H9 (cell line): ENCODE measurements at regions not wholly inside any gene's neighbourhood (a gene's known extent, or its start where the extent isn't known, plus 50 kb on each side); places are given as distances from the start of the nearest gene placed in this dataset.

Source experiments
- DNase-seq: peaks from one replicate; pipeline ENCODE4 v3.0.0-alpha.2; 2017
- H2AFZ ChIP-seq: one replicate; pipeline ENCODE4 v1.6.1; 2013; ENCODE audit warnings: mild to moderate bottlenecking, low read length, control low read depth, moderate library complexity
- H2AK5ac ChIP-seq: 2 replicates; pipeline ENCODE4 v1.6.1; 2013; ENCODE audit warnings: low read length, control low read depth, mixed read lengths; ENCODE audit not compliant: insufficient read length
- H2BK120ac ChIP-seq: one replicate; pipeline ENCODE4 v1.6.1; 2013; ENCODE audit warnings: low read depth, mild to moderate bottlenecking, low read length, control low read depth, inconsistent platforms; ENCODE audit not compliant: poor library complexity, severe bottlenecking
- H2BK12ac ChIP-seq: 2 replicates; pipeline ENCODE4 v1.6.1; 2013; ENCODE audit warnings: low read length, control low read depth, mixed read lengths, low read depth; ENCODE audit not compliant: insufficient read length
- H2BK15ac ChIP-seq: 2 replicates; pipeline ENCODE4 v1.6.1; 2013; ENCODE audit warnings: low read depth, low read length, control low read depth
- H2BK20ac ChIP-seq: one replicate; pipeline ENCODE4 v1.6.1; 2013; ENCODE audit warnings: low read depth, mild to moderate bottlenecking, low read length, control low read depth, inconsistent platforms; ENCODE audit not compliant: poor library complexity, severe bottlenecking
- H2BK5ac ChIP-seq: 2 replicates; pipeline ENCODE4 v1.6.1; 2013; ENCODE audit warnings: low read length, control low read depth, mixed read lengths; ENCODE audit not compliant: insufficient read length
- H3K14ac ChIP-seq: 2 replicates; pipeline ENCODE4 v1.6.1; 2013; ENCODE audit warnings: low read length, control low read depth; ENCODE audit not compliant: insufficient read depth
- H3K18ac ChIP-seq: 2 replicates; pipeline ENCODE4 v1.6.1; 2013; ENCODE audit warnings: low read depth, mild to moderate bottlenecking, mixed read lengths, low read length, control low read depth; ENCODE audit not compliant: insufficient read length
- H3K23ac ChIP-seq: 2 replicates; pipeline ENCODE4 v1.6.1; 2013; ENCODE audit warnings: low read length, control low read depth, mixed read lengths, low read depth; ENCODE audit not compliant: insufficient read length
- H3K23me2 ChIP-seq: 2 replicates; pipeline ENCODE4 v1.6.1; 2013; ENCODE audit warnings: low read depth, mild to moderate bottlenecking, mixed read lengths, low read length, control low read depth; ENCODE audit not compliant: insufficient read length, poor library complexity, severe bottlenecking
- H3K27ac ChIP-seq: 2 replicates; pipeline ENCODE4 v1.5.1; 2013; ENCODE audit warnings: low read length, control low read depth, mixed read lengths, low read depth; ENCODE audit not compliant: insufficient read length
- H3K27me3 ChIP-seq: 2 replicates; pipeline ENCODE4 v1.6.1; 2013; ENCODE audit warnings: low read length, control low read depth, inconsistent platforms; ENCODE audit not compliant: insufficient read depth
- H3K4ac ChIP-seq: 2 replicates; pipeline ENCODE4 v1.6.1; 2013; ENCODE audit warnings: low read depth, mild to moderate bottlenecking, control low read depth, inconsistent platforms, low read length, moderate library complexity
- H3K4me1 ChIP-seq: 2 replicates; pipeline ENCODE4 v1.6.1; 2013; ENCODE audit warnings: low read length, control low read depth, inconsistent platforms; ENCODE audit not compliant: insufficient read depth
- H3K4me2 ChIP-seq: 2 replicates; pipeline ENCODE4 v1.6.1; 2013; ENCODE audit warnings: low read length, control low read depth, mixed read lengths; ENCODE audit not compliant: insufficient read length, insufficient read depth
- H3K56ac ChIP-seq: 2 replicates; pipeline ENCODE4 v1.6.1; 2013; ENCODE audit warnings: low read depth, mild to moderate bottlenecking, mixed read lengths, low read length, control low read depth; ENCODE audit not compliant: insufficient read length
- H3K79me1 ChIP-seq: 2 replicates; pipeline ENCODE4 v1.6.1; 2013; ENCODE audit warnings: low read depth, mild to moderate bottlenecking, moderate library complexity, low read length, control low read depth, inconsistent platforms; ENCODE audit not compliant: insufficient read depth, poor library complexity, severe bottlenecking
- H3K79me2 ChIP-seq: 2 replicates; pipeline ENCODE4 v1.6.1; 2013; ENCODE audit warnings: low read length, control low read depth, inconsistent platforms; ENCODE audit not compliant: insufficient read depth
- H3K9ac ChIP-seq: 2 replicates; pipeline ENCODE4 v1.6.1; 2013; ENCODE audit warnings: low read length, control low read depth, mixed read lengths; ENCODE audit not compliant: insufficient read length; ENCODE audit errors: extremely low read depth
- H3K9me3 ChIP-seq: one replicate; pipeline ENCODE4 v1.6.1; 2013; ENCODE audit warnings: low read depth, low read length, inconsistent platforms; ENCODE audit not compliant: control insufficient read depth
- H3T11ph ChIP-seq: one replicate; pipeline ENCODE4 v1.6.1; 2013; ENCODE audit warnings: mild to moderate bottlenecking, low read length, control low read depth, inconsistent platforms
- H4K20me1 ChIP-seq: one replicate; pipeline ENCODE4 v1.6.1; 2013; ENCODE audit not compliant: control insufficient read depth, insufficient read length, insufficient read depth
- H4K5ac ChIP-seq: 2 replicates; pipeline ENCODE4 v1.6.1; 2013; ENCODE audit warnings: low read depth, mild to moderate bottlenecking, mixed read lengths, low read length, control low read depth; ENCODE audit not compliant: insufficient read length
- H4K8ac ChIP-seq: replicated peaks from 2 replicates; pipeline ENCODE4 v1.6.1; 2013; ENCODE audit warnings: low read length, control low read depth, mixed read lengths, low read depth; ENCODE audit not compliant: insufficient read length
- H4K91ac ChIP-seq: 2 replicates; pipeline ENCODE4 v1.6.1; 2013; ENCODE audit warnings: low read depth, mild to moderate bottlenecking, moderate library complexity, mixed read lengths, low read length, control low read depth; ENCODE audit not compliant: insufficient read length
- H3K27ac Mint-ChIP-seq, 3 experiments: 2 replicates in 2 of 3; 3 replicates in 1 of 3; pipeline ENCODE4 v1.8.0; 2020 to 2021; ENCODE audit warnings: mixed read lengths in 3 of 3, mild to moderate bottlenecking in 1 of 3, moderate library complexity in 1 of 3
- H3K27me3 Mint-ChIP-seq: 2 replicates; pipeline ENCODE4 v1.8.0; 2021; ENCODE audit warnings: low read depth, mild to moderate bottlenecking, moderate library complexity, mixed read lengths
- H3K36me3 Mint-ChIP-seq, 3 experiments: 2 replicates in 2 of 3; 3 replicates in 1 of 3; pipeline ENCODE4 v1.8.0; 2020 to 2021; ENCODE audit warnings: low read depth in 3 of 3, mixed read lengths in 3 of 3; ENCODE audit not compliant: insufficient read depth in 1 of 3
- H3K4me1 Mint-ChIP-seq, 2 experiments: 2 replicates each; pipeline ENCODE4 v1.8.0; 2020; ENCODE audit warnings: mixed read lengths in 2 of 2
- H3K4me3 Mint-ChIP-seq, 2 experiments: 2 replicates in 1 of 2; 3 replicates in 1 of 2; pipeline ENCODE4 v1.8.0; 2020 to 2021; ENCODE audit warnings: mild to moderate bottlenecking in 2 of 2, mixed read lengths in 2 of 2, moderate library complexity in 1 of 2
- H3K9me3 Mint-ChIP-seq, 2 experiments: 2 replicates in 1 of 2; 3 replicates in 1 of 2; pipeline ENCODE4 v1.8.0; 2020; ENCODE audit warnings: mild to moderate bottlenecking in 2 of 2, mixed read lengths in 2 of 2, moderate library complexity in 1 of 2
- WGBS: extraction: QIAGEN DNeasy Blood & Tissue Kit; methylation state at CpG from one replicate; pipeline ENCODE4 v1.1.7; 2013; ENCODE audit warnings: missing lambda C conversion rate, low lambda C conversion rate, mixed read lengths; ENCODE audit not compliant: insufficient read length; ENCODE audit errors: extremely low coverage; 5-methylcytosine and 5-hydroxymethylcytosine counted together
- TF ChIP-seq, protein P1 (sequence below): fragments of 200-600 bp; sonication (generic); conservative IDR thresholded peaks from 3 replicates; pipeline ENCODE4 v1.8.0; 2021; ENCODE audit warnings: antibody characterized with exemption, mild to moderate bottlenecking

- H3K18ac ChIP-seq = no peak overlapping the region
- H3K23me2 ChIP-seq = no peaks in the 10 kb centered on the region
- no peak overlapping the region for H3T11ph ChIP-seq
- H3K36me3 Mint-ChIP-seq = peaks cover 22 to 35% (median 26%) of the 10 kb centered on the region in 3 experiments
- peaks cover 6% of the 10 kb centered on the region for H3K79me1 ChIP-seq
- peaks cover 16 to 19% of the 10 kb centered on the region in 2 experiments for H3K4me1 Mint-ChIP-seq
- no peak overlapping the region for H4K8ac ChIP-seq
- H2BK12ac ChIP-seq = no peak overlapping the region
- DNase-seq = no peak
- no peak overlapping the region for H2BK20ac ChIP-seq
- H3K9me3 Mint-ChIP-seq = peaks cover 3 to 8% of the 10 kb centered on the region in 2 experiments; a peak in 3 of 5 replicates
- no peaks in the 10 kb centered on the region; the same call in 1 of the 2 replicates for H3K4me1 ChIP-seq
- H3K79me2 ChIP-seq = peaks cover 11% of the 10 kb centered on the region; the same call in 1 of the 2 replicates
- H4K5ac ChIP-seq = no peak overlapping the region
- H4K91ac ChIP-seq = no peak overlapping the region
- H3K27me3 ChIP-seq = no peaks in the 10 kb centered on the region
- H3K4ac ChIP-seq = no peak overlapping the region
- no peak overlapping the region for H3K14ac ChIP-seq
- H3K9me3 ChIP-seq = no peaks in the 10 kb centered on the region
- H3K27ac ChIP-seq = no peak overlapping the region
- peaks cover 2% of the 10 kb centered on the region for H4K20me1 ChIP-seq
- peak overlapping the region in 1 of 3 experiments; percentile 15; a peak in 2 of 7 replicates for H3K27ac Mint-ChIP-seq
- no peak overlapping the region for H3K4me3 Mint-ChIP-seq
- H2BK15ac ChIP-seq = no peak overlapping the region
- H3K4me2 ChIP-seq = no peak overlapping the region
- no peak overlapping the region for H3K9ac ChIP-seq
- no peak overlapping the region for H2AK5ac ChIP-seq
- H2BK120ac ChIP-seq = no peak overlapping the region
- no peak overlapping the region for H3K23ac ChIP-seq
- TF ChIP-seq, protein P1, sequence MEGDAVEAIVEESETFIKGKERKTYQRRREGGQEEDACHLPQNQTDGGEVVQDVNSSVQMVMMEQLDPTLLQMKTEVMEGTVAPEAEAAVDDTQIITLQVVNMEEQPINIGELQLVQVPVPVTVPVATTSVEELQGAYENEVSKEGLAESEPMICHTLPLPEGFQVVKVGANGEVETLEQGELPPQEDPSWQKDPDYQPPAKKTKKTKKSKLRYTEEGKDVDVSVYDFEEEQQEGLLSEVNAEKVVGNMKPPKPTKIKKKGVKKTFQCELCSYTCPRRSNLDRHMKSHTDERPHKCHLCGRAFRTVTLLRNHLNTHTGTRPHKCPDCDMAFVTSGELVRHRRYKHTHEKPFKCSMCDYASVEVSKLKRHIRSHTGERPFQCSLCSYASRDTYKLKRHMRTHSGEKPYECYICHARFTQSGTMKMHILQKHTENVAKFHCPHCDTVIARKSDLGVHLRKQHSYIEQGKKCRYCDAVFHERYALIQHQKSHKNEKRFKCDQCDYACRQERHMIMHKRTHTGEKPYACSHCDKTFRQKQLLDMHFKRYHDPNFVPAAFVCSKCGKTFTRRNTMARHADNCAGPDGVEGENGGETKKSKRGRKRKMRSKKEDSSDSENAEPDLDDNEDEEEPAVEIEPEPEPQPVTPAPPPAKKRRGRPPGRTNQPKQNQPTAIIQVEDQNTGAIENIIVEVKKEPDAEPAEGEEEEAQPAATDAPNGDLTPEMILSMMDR = no peak
- no peaks in the 10 kb centered on the region for H3K27me3 Mint-ChIP-seq
- no CpG with 5 or more reads among the region's 2 CpGs for WGBS
- no peak overlapping the region for H3K56ac ChIP-seq
- no peak overlapping the region for H2AFZ ChIP-seq
- H2BK5ac ChIP-seq = no peak overlapping the region
These were observed 66.1 kb downstream of the FAM217A start for GRCh38 chr6:4012826-4013225.
